Fibroblast of mammary gland (primary cell): ENCODE measurements at regions not wholly inside any gene's neighbourhood (a gene's known extent, or its start where the extent isn't known, plus 50 kb on each side); places are given as distances from the start of the nearest gene placed in this dataset.

Experiments
- DNase-seq: peaks from one replicate; pipeline ENCODE4 v3.0.0-alpha.2; 2010; ENCODE audit warnings: low read depth
- H3K4me3 ChIP-seq: 2 replicates; pipeline ENCODE4 v1.5.1; 2011; ENCODE audit warnings: low read depth, mild to moderate bottlenecking, low read length, moderate library complexity; ENCODE audit not compliant: control insufficient read depth
- CTCF ChIP-seq: conservative IDR thresholded peaks from 2 replicates; pipeline ENCODE4 v1.5.1; 2011; ENCODE audit warnings: low read depth, low read length, inconsistent platforms; ENCODE audit not compliant: control insufficient read depth, insufficient read depth

GRCh38 chrX:39846460-39846859 lies 251.3 kb downstream of the BCOR start:
- H3K4me3 ChIP-seq = no peak overlapping the region
- TF ChIP-seq CTCF = no peak
- no peak for DNase-seq

- TF ChIP-seq CTCF = no peak
- DNase-seq = peak; percentile 90
- no peak overlapping the region for H3K4me3 ChIP-seq
These were observed 249.5 kb downstream of the BCOR start for GRCh38 chrX:39848243-39848642.

GRCh38 chrX:39848900-39849299 lies 248.9 kb downstream of the BCOR start:
- TF ChIP-seq CTCF = no peak
- H3K4me3 ChIP-seq = no peak overlapping the region
- DNase-seq = peak; percentile 93

- no peak for TF ChIP-seq CTCF
These were observed 247.5 kb downstream of the BCOR start for GRCh38 chrX:39850209-39850608.

GRCh38 chrX:39850630-39851152 lies 247.1 kb downstream of the BCOR start:
- no peak overlapping the region for H3K4me3 ChIP-seq
- peak; percentile 62 for DNase-seq
- TF ChIP-seq CTCF = no peak

More at GRCh38 chrX:39850209-39850608, 247.5 kb downstream of the BCOR start:
- no peak overlapping the region for H3K4me3 ChIP-seq
- DNase-seq = no peak

DNA sequence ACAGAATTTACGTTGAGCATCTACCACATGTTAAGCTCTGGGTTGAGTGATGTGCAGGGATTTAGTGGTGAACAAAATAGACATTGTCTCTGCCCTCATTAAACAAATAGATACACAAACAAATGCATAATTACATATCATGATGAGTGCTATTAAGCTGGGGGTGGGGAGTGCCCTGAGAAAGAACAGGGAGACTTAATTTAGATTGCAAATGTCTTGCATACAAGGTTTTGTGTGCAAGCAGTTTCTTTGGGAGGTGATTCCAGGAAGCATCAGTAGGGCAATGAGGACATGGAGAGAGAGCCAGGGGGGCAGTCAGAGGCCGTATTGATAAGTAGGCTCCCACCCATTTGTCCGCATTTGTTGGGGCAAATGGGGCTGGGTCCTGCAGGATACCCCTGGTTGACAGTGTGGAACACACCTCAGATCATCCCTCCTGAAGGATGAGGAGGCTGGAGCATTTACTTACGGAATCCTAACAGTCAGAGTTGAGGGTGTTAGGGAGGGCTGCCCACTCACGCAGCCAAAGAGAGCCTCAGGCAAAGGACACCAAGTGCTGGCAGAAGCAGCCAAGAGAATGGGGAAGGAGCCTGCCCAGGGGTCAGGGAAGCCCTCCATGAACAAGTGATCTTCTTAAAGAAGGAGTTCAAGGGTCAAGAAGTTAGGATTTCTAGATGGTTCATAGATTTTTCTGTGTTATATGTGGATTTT lies 245.9 kb downstream of the BCOR start:
- H3K4me3 ChIP-seq = no peak overlapping the region
- DNase-seq = no peak
- no peak for TF ChIP-seq CTCF
